ENCODE measurements at regions not wholly inside any gene's neighbourhood (a gene's known extent, or its start where the extent isn't known, plus 50 kb on each side); places are given as distances from the start of the nearest gene placed in this dataset.

DNA sequence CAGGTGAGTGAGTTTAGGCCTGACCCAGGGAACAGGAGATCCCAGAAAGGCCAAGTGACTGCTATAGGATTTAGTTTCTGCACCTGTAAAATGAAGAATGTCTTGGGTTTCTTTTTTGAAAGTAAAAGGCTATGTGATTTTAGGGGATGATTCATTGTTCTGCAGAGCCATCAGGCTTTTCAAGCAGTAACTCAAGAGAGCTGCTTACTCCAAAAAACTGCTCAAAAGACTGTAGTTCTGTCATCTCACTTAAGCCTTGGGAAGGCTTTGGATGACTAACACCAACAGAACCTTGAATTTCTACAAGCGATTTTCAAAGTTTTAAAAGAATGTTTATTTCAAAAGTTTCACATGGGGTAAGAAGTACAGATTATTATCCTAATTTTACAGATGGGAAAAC, 165.1 kb downstream of the HAUS1 start:
- Mint-ChIP-seq H3K4me1 (peaks cover 6% of the 10 kb centered on the region), H3K36me3 (peaks cover 25% of the 10 kb centered on the region), H3K27ac (no peak overlapping the region), H3K9me3 (no peaks in the 10 kb centered on the region), H3K27me3 (no peaks in the 10 kb centered on the region), H3K4me3 (no peak overlapping the region)
- no peak for ATAC-seq

- ATAC-seq, result no peak
These were observed 167.3 kb downstream of the HAUS1 start for GRCh38 chr18:46271488-46271887.

DNA sequence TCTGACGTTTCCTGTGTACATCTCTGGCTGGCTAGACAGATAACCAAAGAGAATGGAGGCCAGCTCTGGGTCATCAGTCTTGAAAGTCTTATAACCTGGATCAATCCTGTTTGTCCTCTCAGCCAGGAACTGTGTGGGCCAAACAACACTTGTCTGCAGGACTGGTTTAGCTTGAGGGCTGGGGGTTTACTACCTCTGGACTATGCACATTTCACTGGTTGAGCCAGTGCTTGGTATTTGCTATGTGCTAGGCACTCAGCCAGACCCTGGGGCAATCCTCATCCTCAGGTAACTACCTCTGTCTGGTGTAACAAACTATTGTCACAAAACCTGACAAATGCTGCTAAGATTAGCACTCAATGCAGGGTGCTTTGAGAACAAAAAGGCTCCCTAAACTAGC, 169.7 kb downstream of the HAUS1 start:
- ATAC-seq, result no peak
- Mint-ChIP-seq H3K36me3 (peaks cover 5% of the 10 kb centered on the region), H3K9me3 (no peaks in the 10 kb centered on the region), H3K4me1 (no peaks in the 10 kb centered on the region), H3K27ac (no peak overlapping the region), H3K27me3 (no peaks in the 10 kb centered on the region), H3K4me3 (no peak overlapping the region)

More at GRCh38 chr18:46271488-46271887, 167.3 kb downstream of the HAUS1 start:
- H3K4me3 Mint-ChIP-seq, result no peak overlapping the region
- no peaks in the 10 kb centered on the region for H3K4me1 Mint-ChIP-seq
- no peaks in the 10 kb centered on the region for H3K9me3 Mint-ChIP-seq
- H3K36me3 Mint-ChIP-seq, result peaks cover 12% of the 10 kb centered on the region
- no peak overlapping the region for H3K27ac Mint-ChIP-seq
- no peaks in the 10 kb centered on the region for H3K27me3 Mint-ChIP-seq

DNA sequence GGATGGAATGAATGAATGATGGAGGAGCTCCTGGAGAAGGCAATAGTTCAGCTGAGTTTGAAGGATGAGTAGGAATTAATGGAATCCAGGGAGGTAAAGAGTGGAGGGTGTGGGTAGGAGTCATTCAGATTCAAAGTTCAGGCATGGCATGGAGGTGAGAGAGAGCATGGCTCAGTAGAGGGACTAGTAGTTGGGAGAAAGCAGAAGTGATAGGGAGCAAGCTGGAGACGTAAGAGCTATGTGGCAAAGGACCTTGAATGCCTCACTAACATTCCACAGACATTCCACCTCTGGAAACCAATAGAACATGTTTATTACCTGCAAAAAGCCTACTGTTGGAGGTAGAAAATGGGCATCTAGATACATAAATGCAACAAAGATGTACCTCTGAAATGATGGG, 170.1 kb downstream of the HAUS1 start:
- Mint-ChIP-seq H3K36me3 (peaks cover under 1% of the 10 kb centered on the region), H3K4me1 (no peaks in the 10 kb centered on the region), H3K9me3 (no peaks in the 10 kb centered on the region), H3K27me3 (no peaks in the 10 kb centered on the region), H3K27ac (no peak overlapping the region), H3K4me3 (no peak overlapping the region)
- no peak for ATAC-seq

DNA sequence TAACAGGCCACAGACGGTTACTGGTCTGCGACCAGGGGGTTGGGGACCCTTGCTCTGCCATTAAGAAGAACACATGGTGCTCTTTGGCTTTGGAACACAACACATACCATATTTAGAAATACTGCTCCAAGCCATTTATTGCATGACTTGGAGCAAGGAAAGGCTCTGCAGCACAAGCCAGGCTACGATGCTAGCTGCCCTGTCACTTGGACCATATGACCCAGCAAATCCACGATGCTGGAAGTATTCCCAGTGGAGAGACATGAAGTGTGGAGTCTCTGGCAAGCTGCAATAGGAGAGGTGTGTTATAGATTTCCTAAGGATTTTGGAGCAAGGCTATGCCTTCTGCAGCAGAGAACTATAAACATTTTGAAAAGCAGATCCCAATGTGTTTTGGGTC, 171.2 kb downstream of the HAUS1 start:
- Mint-ChIP-seq H3K4me3 (no peak overlapping the region), H3K27ac (no peak overlapping the region), H3K27me3 (no peaks in the 10 kb centered on the region), H3K36me3 (no peaks in the 10 kb centered on the region), H3K9me3 (no peaks in the 10 kb centered on the region), H3K4me1 (no peaks in the 10 kb centered on the region)
- ATAC-seq, result no peak

DNA sequence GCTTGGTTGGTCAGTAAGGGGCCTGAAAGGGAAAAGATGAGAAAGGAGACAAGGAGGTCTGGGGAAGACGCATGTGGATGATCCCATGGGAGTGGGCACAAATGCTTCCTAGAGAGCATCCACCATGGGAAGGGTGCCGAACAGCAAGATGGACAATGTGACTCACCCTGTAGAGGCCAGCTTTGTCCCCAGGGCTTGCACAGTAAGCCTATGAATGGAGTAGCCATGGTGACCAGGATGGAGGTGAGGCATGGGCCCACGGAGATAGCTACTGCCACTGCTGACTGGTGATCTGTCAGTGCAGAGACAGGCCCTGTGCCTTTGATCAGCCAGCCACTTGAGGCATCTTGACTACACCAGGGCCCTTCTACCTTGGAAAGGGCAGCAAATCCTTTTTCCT, 172.6 kb downstream of the HAUS1 start:
- Mint-ChIP-seq H3K27ac (no peak overlapping the region), H3K27me3 (no peaks in the 10 kb centered on the region), H3K36me3 (no peaks in the 10 kb centered on the region), H3K9me3 (no peaks in the 10 kb centered on the region), H3K4me3 (no peak overlapping the region), H3K4me1 (no peaks in the 10 kb centered on the region)
- no peak for ATAC-seq

GRCh38 chr18:46278481-46279465, 174.6 kb downstream of the HAUS1 start:
- H3K27me3 Mint-ChIP-seq, result no peaks in the 10 kb centered on the region

DNA sequence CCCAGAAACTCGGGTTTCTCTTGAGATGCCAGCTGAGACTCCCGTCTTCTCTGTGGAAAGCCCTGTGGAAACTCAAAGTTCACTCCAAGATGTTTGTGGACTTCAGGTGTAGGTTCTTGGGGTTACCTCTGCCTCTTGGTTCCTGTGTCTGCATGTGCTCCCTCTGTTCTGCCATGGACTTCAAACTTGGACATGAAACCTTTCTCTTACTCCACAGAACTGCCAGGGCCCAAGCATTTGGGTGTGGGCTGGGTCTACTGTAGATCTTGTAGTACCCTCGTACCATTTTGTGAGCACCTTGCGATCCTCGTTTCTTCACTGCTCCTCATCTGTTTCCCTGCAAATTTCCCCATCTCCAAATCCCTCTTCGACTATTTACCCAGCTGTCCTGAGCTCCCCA, 175.5 kb downstream of the HAUS1 start:
- Mint-ChIP-seq H3K4me3 (no peak overlapping the region), H3K27ac (no peak overlapping the region), H3K9me3 (no peaks in the 10 kb centered on the region), H3K4me1 (no peaks in the 10 kb centered on the region), H3K36me3 (no peaks in the 10 kb centered on the region), H3K27me3 (no peaks in the 10 kb centered on the region)
- no peak for ATAC-seq

More at GRCh38 chr18:46278481-46279465, 174.6 kb downstream of the HAUS1 start:
- no peaks in the 10 kb centered on the region for H3K4me1 Mint-ChIP-seq
- no peaks in the 10 kb centered on the region for H3K36me3 Mint-ChIP-seq
- no peak overlapping the region for H3K4me3 Mint-ChIP-seq
- no peaks in the 10 kb centered on the region for H3K9me3 Mint-ChIP-seq
- ATAC-seq, result no peak
- H3K27ac Mint-ChIP-seq, result no peak overlapping the region

DNA sequence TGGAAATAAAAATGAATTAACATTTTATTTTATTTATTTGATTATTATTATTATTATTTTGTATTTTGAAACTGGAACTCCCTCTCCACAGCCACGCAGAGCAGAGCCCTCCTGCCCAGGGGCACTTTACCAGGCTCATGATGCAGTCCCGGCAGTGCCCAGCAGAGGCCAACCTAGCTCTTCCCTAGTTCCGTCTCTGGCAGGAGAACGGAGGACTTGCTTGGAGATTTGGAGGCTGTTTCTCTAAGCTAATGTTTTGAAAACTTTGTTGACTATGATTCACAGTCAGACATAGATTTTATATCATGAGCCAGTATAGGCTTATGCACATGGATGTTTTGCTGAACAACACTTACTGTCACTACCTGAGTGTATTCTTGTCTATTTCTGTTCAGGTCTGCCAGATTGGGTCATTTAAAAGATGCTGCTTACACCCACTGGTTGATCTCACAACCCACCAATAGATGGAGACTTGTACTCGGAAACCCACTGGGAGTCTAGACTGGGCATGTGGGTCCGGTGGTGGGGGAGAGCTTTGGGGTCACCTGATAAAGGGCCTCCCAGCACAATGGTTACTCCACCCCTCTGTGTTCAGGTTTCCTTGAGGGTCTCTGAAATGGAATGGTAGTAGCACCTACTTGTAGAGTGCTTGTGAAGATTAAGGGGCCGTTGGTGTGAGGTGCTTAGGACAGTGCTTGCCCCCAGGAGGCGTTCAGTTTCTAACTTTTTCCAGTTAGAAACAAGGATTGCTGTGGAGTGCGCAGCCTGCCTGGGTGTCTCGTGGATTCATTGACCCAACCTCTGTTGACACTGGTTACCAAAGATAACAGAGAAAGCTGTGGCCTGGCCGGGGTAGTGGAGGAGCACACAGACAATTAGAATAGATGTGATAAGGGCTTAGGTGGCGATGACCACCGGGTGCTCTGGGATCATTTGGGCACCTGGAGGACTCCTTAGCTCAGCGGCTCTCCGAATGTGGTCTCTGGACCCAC, 177.3 kb downstream of the HAUS1 start:
- Mint-ChIP-seq H3K27ac (no peak overlapping the region), H3K4me1 (no peaks in the 10 kb centered on the region), H3K9me3 (no peaks in the 10 kb centered on the region), H3K27me3 (no peaks in the 10 kb centered on the region), H3K4me3 (no peak overlapping the region), H3K36me3 (no peaks in the 10 kb centered on the region)
- ATAC-seq, result peak; percentile 81

DNA sequence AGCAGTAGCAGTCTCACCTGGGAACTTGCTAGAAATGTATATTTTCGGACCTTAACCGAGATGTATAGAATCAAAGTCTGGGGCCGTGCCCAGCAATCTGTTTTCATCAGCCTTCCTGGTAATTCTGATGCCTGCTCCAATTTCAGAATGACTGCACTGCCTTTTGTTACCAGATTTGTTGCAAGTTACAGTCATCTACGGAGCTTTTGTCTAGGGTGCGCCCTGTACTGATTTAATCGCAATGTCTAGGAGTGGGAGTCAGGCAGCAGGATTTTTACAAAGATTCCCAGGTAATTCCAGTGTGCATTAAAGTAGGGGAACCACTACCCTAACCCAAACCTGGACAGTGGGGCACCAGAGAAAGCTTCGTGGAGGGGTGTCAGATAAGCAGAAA, 178.0 kb downstream of the HAUS1 start:
- no peaks in the 10 kb centered on the region for H3K9me3 Mint-ChIP-seq
- no peaks in the 10 kb centered on the region for H3K36me3 Mint-ChIP-seq
- no peaks in the 10 kb centered on the region for H3K27me3 Mint-ChIP-seq
- no peaks in the 10 kb centered on the region for H3K4me1 Mint-ChIP-seq
- ATAC-seq, result no peak
- no peak overlapping the region for H3K4me3 Mint-ChIP-seq
- no peak overlapping the region for H3K27ac Mint-ChIP-seq

- H3K27me3 Mint-ChIP-seq, result no peaks in the 10 kb centered on the region
- no peak overlapping the region for H3K4me3 Mint-ChIP-seq
- H3K9me3 Mint-ChIP-seq, result no peaks in the 10 kb centered on the region
- no peak overlapping the region for H3K27ac Mint-ChIP-seq
- no peak for ATAC-seq
- no peaks in the 10 kb centered on the region for H3K36me3 Mint-ChIP-seq
- no peaks in the 10 kb centered on the region for H3K4me1 Mint-ChIP-seq
These were observed 178.5 kb downstream of the HAUS1 start for GRCh38 chr18:46282646-46283045.

DNA sequence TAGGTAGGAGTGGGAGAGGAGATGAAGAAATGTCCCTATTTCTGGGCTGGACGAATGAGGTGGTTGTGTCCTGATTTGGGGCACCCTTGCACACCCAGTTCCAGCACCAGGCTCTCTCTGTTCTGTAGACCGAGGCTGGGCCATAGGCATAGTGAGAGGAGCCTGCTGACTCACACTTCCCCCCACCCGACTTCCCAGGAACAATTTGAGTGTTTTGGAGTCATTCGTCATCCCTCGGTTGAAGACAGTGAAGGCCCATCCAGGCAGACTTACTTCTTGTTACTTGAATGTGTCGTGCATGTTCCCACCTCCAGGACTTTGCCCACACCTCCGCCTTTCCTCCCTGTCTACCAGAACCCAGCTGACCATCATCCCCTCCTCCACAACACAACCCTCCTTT, 179.1 kb downstream of the HAUS1 start:
- Mint-ChIP-seq H3K27ac (no peak overlapping the region), H3K9me3 (no peaks in the 10 kb centered on the region), H3K27me3 (no peaks in the 10 kb centered on the region), H3K4me1 (no peaks in the 10 kb centered on the region), H3K4me3 (no peak overlapping the region), H3K36me3 (no peaks in the 10 kb centered on the region)
- ATAC-seq, result no peak

DNA sequence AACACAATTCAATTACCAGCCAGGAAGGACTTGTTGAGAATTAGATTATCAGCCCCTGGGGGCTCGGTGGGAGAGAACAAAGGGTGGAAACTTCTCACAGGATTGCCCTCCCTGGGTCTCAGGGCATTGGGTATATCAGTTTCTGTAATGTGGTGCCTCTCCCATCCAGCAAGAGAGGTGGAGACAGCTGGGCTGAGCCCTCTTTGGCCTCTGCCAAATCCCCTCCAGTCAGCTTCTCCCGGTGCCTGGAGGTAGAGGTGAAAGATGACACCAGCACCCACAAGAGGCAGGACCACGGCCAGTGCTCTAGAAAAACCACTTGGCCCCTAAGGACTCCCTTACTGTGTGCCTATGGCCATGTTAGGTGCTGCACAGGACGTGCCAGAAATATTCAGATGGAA, 179.7 kb downstream of the HAUS1 start:
- Mint-ChIP-seq H3K27me3 (no peaks in the 10 kb centered on the region), H3K4me1 (no peaks in the 10 kb centered on the region), H3K9me3 (no peaks in the 10 kb centered on the region), H3K4me3 (no peak overlapping the region), H3K36me3 (no peaks in the 10 kb centered on the region), H3K27ac (no peak overlapping the region)
- no peak for ATAC-seq

- ATAC-seq, result no peak
These were observed 185.3 kb downstream of the HAUS1 start for GRCh38 chr18:46289463-46289862.

GRCh38 chr18:46289931-46290330, 185.7 kb downstream of the HAUS1 start:
- no peaks in the 10 kb centered on the region for H3K36me3 Mint-ChIP-seq
- peaks cover 10% of the 10 kb centered on the region for H3K4me1 Mint-ChIP-seq

More at GRCh38 chr18:46289463-46289862, 185.3 kb downstream of the HAUS1 start:
- Mint-ChIP-seq H3K4me3 (no peak overlapping the region), H3K4me1 (peaks cover 10% of the 10 kb centered on the region), H3K36me3 (no peaks in the 10 kb centered on the region), H3K27ac (no peak overlapping the region), H3K9me3 (no peaks in the 10 kb centered on the region), H3K27me3 (no peaks in the 10 kb centered on the region)

More at GRCh38 chr18:46289931-46290330, 185.7 kb downstream of the HAUS1 start:
- Mint-ChIP-seq H3K9me3 (no peaks in the 10 kb centered on the region), H3K4me3 (no peak overlapping the region), H3K27ac (no peak overlapping the region), H3K27me3 (no peaks in the 10 kb centered on the region)
- ATAC-seq, result no peak
